SK-N-SH (cell line): ENCODE measurements at regions not wholly inside any gene's neighbourhood (a gene's known extent, or its start where the extent isn't known, plus 50 kb on each side); places are given as distances from the start of the nearest gene placed in this dataset.

Experiments used
- CTCF ChIP-seq: fragments of 200-600 bp; sonication (generic); IDR thresholded peaks from 2 replicates; pipeline ENCODE4 v1.6.1; 2017; ENCODE audit warnings: antibody characterized with exemption, mild to moderate bottlenecking, moderate library complexity
- GABPA ChIP-seq: IDR thresholded peaks from 2 replicates; pipeline ENCODE4 v1.4.0; 2012; ENCODE audit warnings: low read depth, mild to moderate bottlenecking
- NRF1 ChIP-seq: IDR thresholded peaks from 2 replicates; pipeline ENCODE4 v1.6.1; 2012; ENCODE audit warnings: low read depth, mild to moderate bottlenecking, low read length
- RAD21 ChIP-seq: IDR thresholded peaks from 2 replicates; pipeline ENCODE4 v1.6.1; 2012; ENCODE audit warnings: mild to moderate bottlenecking, low read length
- TAF1 ChIP-seq: IDR thresholded peaks from 2 replicates; pipeline ENCODE4 v1.6.1; 2012; ENCODE audit warnings: low read depth, mild to moderate bottlenecking, low read length, moderate library complexity, borderline replicate concordance

- no peak for TF ChIP-seq CTCF
- TF ChIP-seq NRF1, result no peak
- no peak for TF ChIP-seq TAF1
- no peak for TF ChIP-seq RAD21
- TF ChIP-seq GABPA, result no peak
Measured at GRCh38 chr5:17772232-17772631, 138.0 kb downstream of the TAF11L14 start.
